ENCODE measurements at regions not wholly inside any gene's neighbourhood (a gene's known extent, or its start where the extent isn't known, plus 50 kb on each side); places are given as distances from the start of the nearest gene placed in this dataset.

DNA sequence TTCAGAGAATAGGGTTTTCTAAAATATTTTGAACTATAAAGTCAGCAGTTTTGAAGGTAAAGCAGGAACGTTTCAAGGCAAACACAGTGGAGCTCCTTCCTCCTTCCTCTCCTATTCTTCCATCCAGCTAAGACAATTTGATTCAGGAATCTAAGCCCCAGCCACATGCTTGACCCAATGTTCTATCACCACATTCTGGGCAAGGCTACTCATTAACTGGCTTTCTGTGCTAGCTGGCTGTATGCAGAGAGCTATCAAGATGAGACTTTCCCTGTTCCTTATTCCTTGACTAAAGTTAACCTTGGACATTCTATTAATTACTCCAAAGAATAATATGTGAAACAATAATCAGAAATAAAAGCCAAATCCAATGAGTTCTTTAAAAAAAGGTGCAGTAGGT is 266.9 kb downstream of the NOVA1 start:
- Histone ChIP-seq H3K36me3 (ENCODE audit: insufficient read depth, low read length) (no peaks in the 10 kb centered on the region), H4K20me1 (ENCODE audit: insufficient read depth, low read depth, low read length) (no peaks in the 10 kb centered on the region), H3K27me3 (ENCODE audit: low read length) (no peaks in the 10 kb centered on the region), H3K79me2 (ENCODE audit: low read length) (no peaks in the 10 kb centered on the region), H3K4me2 (ENCODE audit: low read depth, low read length, poor library complexity, severe bottlenecking) (no peak overlapping the region), H3K4me1 (ENCODE audit: low read length) (no peaks in the 10 kb centered on the region), H3K9ac (ENCODE audit: low read length) (no peak overlapping the region), H3K27ac (ENCODE audit: low read length) (no peak overlapping the region), H2AFZ (ENCODE audit: low read length) (no peak overlapping the region), H3K4me3 (ENCODE audit: low read length) (no peak overlapping the region), H3K9me2 (replicated peaks; ENCODE audit: insufficient read depth, low read length) (no peaks in the 10 kb centered on the region), H3K9me3 (ENCODE audit: low read length) (peaks cover 59% of the 10 kb centered on the region)
- no peak for DNase-seq

DNA sequence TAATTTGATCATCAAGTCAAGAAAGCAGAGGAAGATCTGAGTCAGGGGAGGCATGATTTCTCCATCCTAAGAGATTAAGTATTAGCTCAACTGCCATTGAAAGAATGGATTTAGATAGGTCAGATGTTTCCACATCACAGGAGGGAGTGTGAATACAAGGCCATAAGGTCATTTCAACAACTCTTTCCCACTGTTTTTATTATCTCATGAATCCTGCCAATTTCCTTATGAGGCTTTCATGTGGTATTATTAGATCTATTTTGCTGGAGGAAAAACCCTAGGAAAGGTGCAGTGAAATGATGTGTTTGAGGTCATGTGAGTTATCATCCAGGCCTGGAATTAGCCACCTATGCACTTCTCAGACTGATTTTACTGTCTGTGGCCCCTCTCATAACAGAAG is 269.0 kb downstream of the NOVA1 start:
- no peaks in the 10 kb centered on the region for H4K20me1 ChIP-seq (ENCODE audit: insufficient read depth, low read depth, low read length)
- H3K4me3 ChIP-seq (ENCODE audit: low read length): no peak overlapping the region
- no peak overlapping the region for H2AFZ ChIP-seq (ENCODE audit: low read length)
- peaks cover 40% of the 10 kb centered on the region for H3K9me3 ChIP-seq (ENCODE audit: low read length)
- H3K27ac ChIP-seq (ENCODE audit: low read length): no peak overlapping the region
- no peaks in the 10 kb centered on the region for H3K36me3 ChIP-seq (ENCODE audit: insufficient read depth, low read length)
- no peaks in the 10 kb centered on the region for H3K79me2 ChIP-seq (ENCODE audit: low read length)
- H3K9me2 ChIP-seq (replicated peaks; ENCODE audit: insufficient read depth, low read length): no peaks in the 10 kb centered on the region
- DNase-seq: no peak
- H3K4me1 ChIP-seq (ENCODE audit: low read length): no peaks in the 10 kb centered on the region
- H3K27me3 ChIP-seq (ENCODE audit: low read length): no peaks in the 10 kb centered on the region
- H3K4me2 ChIP-seq (ENCODE audit: low read depth, low read length, poor library complexity, severe bottlenecking): no peak overlapping the region
- H3K9ac ChIP-seq (ENCODE audit: low read length): no peak overlapping the region

DNA sequence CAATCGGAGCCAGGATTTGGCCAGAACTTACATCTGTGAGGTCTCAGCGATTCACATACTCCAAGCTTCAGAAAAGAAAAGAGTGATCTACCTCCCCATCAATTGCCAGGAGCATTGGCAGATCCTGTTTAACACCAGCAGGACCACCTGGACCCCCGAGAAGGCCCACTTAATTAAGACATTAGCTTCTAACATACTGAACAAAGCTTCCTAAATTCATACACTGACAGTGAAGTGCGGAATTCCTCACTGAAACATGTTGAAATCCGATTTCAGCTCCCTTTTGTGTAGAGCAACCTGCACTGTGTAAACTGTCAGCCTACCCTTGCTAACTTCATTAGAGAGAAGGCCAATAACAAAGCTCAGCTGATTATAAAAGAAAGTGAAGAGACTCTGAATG is 274.0 kb downstream of the NOVA1 start:
- Histone ChIP-seq H3K9me2 (replicated peaks; ENCODE audit: insufficient read depth, low read length) (no peaks in the 10 kb centered on the region), H3K36me3 (ENCODE audit: insufficient read depth, low read length) (no peaks in the 10 kb centered on the region), H3K4me3 (ENCODE audit: low read length) (no peak overlapping the region), H3K4me2 (ENCODE audit: low read depth, low read length, poor library complexity, severe bottlenecking) (no peak overlapping the region), H3K27ac (ENCODE audit: low read length) (no peak overlapping the region), H3K9me3 (ENCODE audit: low read length) (peaks cover 44% of the 10 kb centered on the region), H3K4me1 (ENCODE audit: low read length) (no peaks in the 10 kb centered on the region), H2AFZ (ENCODE audit: low read length) (no peak overlapping the region), H3K79me2 (ENCODE audit: low read length) (no peaks in the 10 kb centered on the region), H3K9ac (ENCODE audit: low read length) (no peak overlapping the region), H3K27me3 (ENCODE audit: low read length) (no peaks in the 10 kb centered on the region), H4K20me1 (ENCODE audit: insufficient read depth, low read depth, low read length) (no peaks in the 10 kb centered on the region)
- no peak for DNase-seq

DNA sequence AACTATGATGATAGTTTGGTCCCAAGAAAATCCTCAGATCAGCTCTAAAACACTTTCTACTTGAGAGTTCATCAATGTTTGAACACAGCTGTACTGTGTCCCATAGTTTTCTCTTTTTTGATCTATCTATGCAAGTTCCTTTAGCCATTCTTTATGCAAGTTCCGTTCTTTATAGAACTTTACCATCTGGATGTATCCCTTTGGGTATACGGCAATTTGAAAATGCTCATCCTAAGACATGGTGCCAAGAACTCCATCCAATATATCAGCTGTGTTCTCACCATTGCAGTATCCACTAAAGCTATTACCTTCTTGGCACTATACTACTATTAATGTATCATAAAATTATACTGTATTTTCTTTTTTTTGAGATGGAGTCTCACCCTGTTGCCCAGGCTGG is 276.9 kb downstream of the NOVA1 start:
- no peak for DNase-seq
- H3K27ac ChIP-seq (ENCODE audit: low read length): no peak overlapping the region
- no peaks in the 10 kb centered on the region for H3K9me2 ChIP-seq (replicated peaks; ENCODE audit: insufficient read depth, low read length)
- no peaks in the 10 kb centered on the region for H3K36me3 ChIP-seq (ENCODE audit: insufficient read depth, low read length)
- no peak overlapping the region for H3K4me2 ChIP-seq (ENCODE audit: low read depth, low read length, poor library complexity, severe bottlenecking)
- no peak overlapping the region for H2AFZ ChIP-seq (ENCODE audit: low read length)
- no peaks in the 10 kb centered on the region for H3K4me1 ChIP-seq (ENCODE audit: low read length)
- H4K20me1 ChIP-seq (ENCODE audit: insufficient read depth, low read depth, low read length): no peaks in the 10 kb centered on the region
- no peak overlapping the region for H3K9ac ChIP-seq (ENCODE audit: low read length)
- H3K9me3 ChIP-seq (ENCODE audit: low read length): peaks cover 50% of the 10 kb centered on the region
- no peaks in the 10 kb centered on the region for H3K27me3 ChIP-seq (ENCODE audit: low read length)
- no peak overlapping the region for H3K4me3 ChIP-seq (ENCODE audit: low read length)
- H3K79me2 ChIP-seq (ENCODE audit: low read length): no peaks in the 10 kb centered on the region

DNA sequence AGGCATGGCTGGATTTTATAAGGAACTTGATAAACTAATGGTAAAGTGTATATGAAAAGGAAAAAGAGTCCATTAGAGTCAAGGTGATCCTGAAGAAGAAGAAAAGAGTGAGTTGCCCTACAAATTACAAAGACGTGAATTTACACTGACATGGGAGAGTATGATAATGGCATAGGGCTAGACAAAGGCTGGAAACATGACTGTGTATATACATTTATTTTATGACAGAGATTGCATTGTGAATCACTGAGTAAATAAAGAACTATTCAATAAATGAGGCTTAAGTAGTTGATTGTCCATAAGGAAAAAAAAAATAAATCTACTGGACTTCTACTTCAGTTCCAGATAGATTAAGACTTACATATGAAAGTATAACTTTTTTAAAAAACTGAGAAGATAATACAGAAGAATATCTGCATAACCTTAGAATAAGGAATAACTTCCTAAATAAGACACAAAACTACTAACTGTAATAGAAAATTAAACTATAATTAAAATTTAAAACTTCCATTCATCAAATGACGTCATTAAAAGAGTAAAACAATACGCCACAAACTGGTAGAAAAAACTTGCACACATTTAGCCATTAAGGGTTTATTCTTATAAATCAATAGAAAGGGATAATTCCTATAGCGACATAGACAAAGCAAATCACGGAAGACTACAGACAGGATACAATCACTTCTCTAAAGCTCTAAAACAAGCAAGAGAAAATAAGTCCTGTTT is 278.5 kb downstream of the NOVA1 start:
- H4K20me1 ChIP-seq (ENCODE audit: insufficient read depth, low read depth, low read length): no peaks in the 10 kb centered on the region
- H3K9ac ChIP-seq (ENCODE audit: low read length): no peak overlapping the region
- H3K36me3 ChIP-seq (ENCODE audit: insufficient read depth, low read length): no peaks in the 10 kb centered on the region
- no peak overlapping the region for H3K4me3 ChIP-seq (ENCODE audit: low read length)
- H3K9me2 ChIP-seq (replicated peaks; ENCODE audit: insufficient read depth, low read length): no peaks in the 10 kb centered on the region
- no peaks in the 10 kb centered on the region for H3K27me3 ChIP-seq (ENCODE audit: low read length)
- H3K9me3 ChIP-seq (ENCODE audit: low read length): peaks cover 60% of the 10 kb centered on the region
- H3K79me2 ChIP-seq (ENCODE audit: low read length): no peaks in the 10 kb centered on the region
- no peak overlapping the region for H3K4me2 ChIP-seq (ENCODE audit: low read depth, low read length, poor library complexity, severe bottlenecking)
- DNase-seq: no peak
- no peak overlapping the region for H3K27ac ChIP-seq (ENCODE audit: low read length)
- H2AFZ ChIP-seq (ENCODE audit: low read length): no peak overlapping the region
- no peaks in the 10 kb centered on the region for H3K4me1 ChIP-seq (ENCODE audit: low read length)

DNA sequence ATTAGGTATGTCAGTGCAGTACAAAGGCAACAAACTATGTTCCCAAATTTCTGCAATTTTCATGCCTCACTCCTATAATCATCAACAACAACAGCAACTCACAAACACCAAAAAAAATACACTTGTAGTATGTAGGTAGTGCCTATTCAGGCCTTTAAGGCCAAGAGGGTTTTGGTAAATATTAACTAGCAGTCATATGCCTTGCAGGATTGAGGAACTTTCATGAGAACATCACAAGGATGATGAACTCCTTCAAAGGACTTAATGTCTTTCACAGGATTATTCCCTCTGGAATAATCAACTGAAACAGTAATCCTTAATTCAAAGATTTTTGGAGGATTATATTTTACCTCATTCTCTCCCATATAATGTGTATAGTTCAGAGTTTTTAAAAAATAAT is 293.8 kb downstream of the NOVA1 start:
- Histone ChIP-seq H3K9me3 (ENCODE audit: low read length) (peaks cover 66% of the 10 kb centered on the region), H3K9ac (ENCODE audit: low read length) (no peak overlapping the region), H3K4me2 (ENCODE audit: low read depth, low read length, poor library complexity, severe bottlenecking) (no peak overlapping the region), H3K36me3 (ENCODE audit: insufficient read depth, low read length) (no peaks in the 10 kb centered on the region), H3K79me2 (ENCODE audit: low read length) (no peaks in the 10 kb centered on the region), H3K9me2 (replicated peaks; ENCODE audit: insufficient read depth, low read length) (no peaks in the 10 kb centered on the region), H3K27me3 (ENCODE audit: low read length) (no peaks in the 10 kb centered on the region), H3K4me1 (ENCODE audit: low read length) (no peaks in the 10 kb centered on the region), H2AFZ (ENCODE audit: low read length) (no peak overlapping the region), H4K20me1 (ENCODE audit: insufficient read depth, low read depth, low read length) (no peaks in the 10 kb centered on the region), H3K4me3 (ENCODE audit: low read length) (no peak overlapping the region), H3K27ac (ENCODE audit: low read length) (no peak overlapping the region)
- no peak for DNase-seq

DNA sequence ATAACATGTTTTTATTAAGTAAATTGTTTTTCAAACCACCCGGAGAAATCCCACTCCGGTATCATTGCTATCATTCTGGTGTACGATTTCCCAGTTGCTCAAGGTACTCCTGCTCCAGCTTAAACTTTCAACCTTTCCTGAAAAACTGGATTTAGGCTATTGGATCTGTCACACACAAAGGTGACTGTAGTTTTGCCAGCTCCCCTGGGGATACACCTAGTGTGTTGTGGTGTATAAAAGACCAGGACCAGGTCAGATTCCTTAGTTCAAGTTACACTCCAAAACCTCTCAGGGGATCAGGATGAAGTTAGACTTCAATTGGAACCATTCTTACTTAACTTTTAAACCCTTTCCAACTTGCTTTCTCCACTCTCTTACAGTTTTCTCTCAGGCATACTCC is 303.9 kb downstream of the NOVA1 start:
- no peaks in the 10 kb centered on the region for H3K79me2 ChIP-seq (ENCODE audit: low read length)
- H3K27ac ChIP-seq (ENCODE audit: low read length): no peak overlapping the region
- no peaks in the 10 kb centered on the region for H4K20me1 ChIP-seq (ENCODE audit: insufficient read depth, low read depth, low read length)
- H3K27me3 ChIP-seq (ENCODE audit: low read length): no peaks in the 10 kb centered on the region
- no peak overlapping the region for H3K4me2 ChIP-seq (ENCODE audit: low read depth, low read length, poor library complexity, severe bottlenecking)
- no peak overlapping the region for H3K4me3 ChIP-seq (ENCODE audit: low read length)
- no peaks in the 10 kb centered on the region for H3K36me3 ChIP-seq (ENCODE audit: insufficient read depth, low read length)
- no peaks in the 10 kb centered on the region for H3K4me1 ChIP-seq (ENCODE audit: low read length)
- H3K9me3 ChIP-seq (ENCODE audit: low read length): peaks cover 45% of the 10 kb centered on the region
- no peak overlapping the region for H3K9ac ChIP-seq (ENCODE audit: low read length)
- no peaks in the 10 kb centered on the region for H3K9me2 ChIP-seq (replicated peaks; ENCODE audit: insufficient read depth, low read length)
- no peak overlapping the region for H2AFZ ChIP-seq (ENCODE audit: low read length)
- no peak for DNase-seq

DNA sequence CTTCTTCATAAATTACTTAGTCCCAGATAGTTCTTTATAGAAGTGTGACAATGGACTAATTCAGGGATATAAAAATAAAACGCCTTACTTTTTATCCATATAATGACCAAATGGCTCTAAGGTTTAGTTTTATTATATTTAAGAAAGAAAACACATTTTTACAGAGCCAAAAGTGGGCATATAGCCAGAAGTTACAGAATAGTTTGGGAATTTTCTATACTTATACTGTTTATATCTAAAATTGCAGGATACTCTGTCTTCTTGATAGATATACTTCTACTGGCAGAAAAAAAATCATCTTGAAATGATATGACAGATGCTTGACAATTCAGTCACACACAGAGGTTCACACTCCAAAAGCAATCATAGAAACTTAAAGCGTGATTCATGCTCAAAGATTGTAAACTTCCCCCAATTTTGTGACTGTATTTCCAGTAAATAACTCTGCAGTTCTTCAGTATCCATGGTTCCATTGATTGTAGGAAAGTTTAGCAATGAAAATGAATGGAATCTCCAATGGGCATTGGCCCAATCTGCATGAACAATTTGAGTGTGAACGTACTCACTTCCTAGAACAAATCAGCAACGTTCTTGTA is 307.8 kb downstream of the NOVA1 start:
- H2AFZ ChIP-seq (ENCODE audit: low read length): no peak overlapping the region
- H3K4me2 ChIP-seq (ENCODE audit: low read depth, low read length, poor library complexity, severe bottlenecking): no peak overlapping the region
- H3K9ac ChIP-seq (ENCODE audit: low read length): no peak overlapping the region
- no peaks in the 10 kb centered on the region for H3K27me3 ChIP-seq (ENCODE audit: low read length)
- H3K4me1 ChIP-seq (ENCODE audit: low read length): no peaks in the 10 kb centered on the region
- no peak overlapping the region for H3K4me3 ChIP-seq (ENCODE audit: low read length)
- H3K9me2 ChIP-seq (replicated peaks; ENCODE audit: insufficient read depth, low read length): no peaks in the 10 kb centered on the region
- no peaks in the 10 kb centered on the region for H4K20me1 ChIP-seq (ENCODE audit: insufficient read depth, low read depth, low read length)
- no peak overlapping the region for H3K27ac ChIP-seq (ENCODE audit: low read length)
- no peak for DNase-seq
- no peaks in the 10 kb centered on the region for H3K79me2 ChIP-seq (ENCODE audit: low read length)
- H3K9me3 ChIP-seq (ENCODE audit: low read length): peaks cover 65% of the 10 kb centered on the region
- no peaks in the 10 kb centered on the region for H3K36me3 ChIP-seq (ENCODE audit: insufficient read depth, low read length)

All from Karpas-422 (cell line).